Activated naive CD4-positive, alpha-beta T cell treated with anti-CD3 and anti-CD28 coated beads, Interleukin-2, amount 50 U/mL, for 72 hours (primary cell): ENCODE measurements at regions not wholly inside any gene's neighbourhood (a gene's known extent, or its start where the extent isn't known, plus 50 kb on each side); places are given as distances from the start of the nearest gene placed in this dataset.

Experiments
- ATAC-seq, 2 donors: fragments of 150-1000 bp; cut with Tn5 transposase; 2 replicates each; pipeline ENCODE4 v1.10.0; 2021; ENCODE audit warnings: mild to moderate bottlenecking in 2 of 2, moderate library complexity in 2 of 2
- DNase-seq, 2 donors: peaks; one replicate each; pipeline ENCODE4 v3.0.0; 2021 to 2022; ENCODE audit warnings: low spot score in 2 of 2
- H3K27ac Mint-ChIP-seq, 2 donors: one replicate each; pipeline ENCODE4 v1.8.0; 2022; ENCODE audit warnings: mild to moderate bottlenecking in 2 of 2, mixed read lengths in 2 of 2
- H3K36me3 Mint-ChIP-seq, 2 donors: one replicate each; pipeline ENCODE4 v1.8.0; 2022; ENCODE audit warnings: mixed read lengths in 2 of 2
- H3K9me3 Mint-ChIP-seq, 2 donors: one replicate each; pipeline ENCODE4 v1.8.0; 2022; ENCODE audit warnings: mixed read lengths in 2 of 2

GRCh38 chr1:217260676-217261075, 370.2 kb downstream of the GPATCH2 start:
- Mint-ChIP-seq H3K36me3 (no peaks in the 10 kb centered on the region), H3K27ac (no peak overlapping the region), H3K9me3 (peaks cover 4 to 5% of the 10 kb centered on the region in 2 donors)
- DNase-seq (no peak), ATAC-seq (no peak)

GRCh38 chr1:217253985-217254384, 376.9 kb downstream of the GPATCH2 start:
- DNase-seq (no peak), ATAC-seq (no peak)

GRCh38 chr1:217253351-217253750, 377.5 kb downstream of the GPATCH2 start:
- DNase-seq, result no peak
- ATAC-seq, result no peak
- Mint-ChIP-seq H3K36me3 (no peaks in the 10 kb centered on the region), H3K9me3 (peaks cover 0 to 3% of the 10 kb centered on the region in 2 donors), H3K27ac (no peak overlapping the region)

More at GRCh38 chr1:217253985-217254384, 376.9 kb downstream of the GPATCH2 start:
- Mint-ChIP-seq H3K9me3 (peaks cover 0 to 3% of the 10 kb centered on the region in 2 donors), H3K27ac (no peak overlapping the region), H3K36me3 (no peaks in the 10 kb centered on the region)

- H3K36me3 Mint-ChIP-seq, result no peaks in the 10 kb centered on the region
- no peak for ATAC-seq
- H3K9me3 Mint-ChIP-seq, result peaks cover 0 to 3% of the 10 kb centered on the region in 2 donors
- no peak overlapping the region for H3K27ac Mint-ChIP-seq
- no peak for DNase-seq
Measured at GRCh38 chr1:217251121-217251520, 379.8 kb downstream of the GPATCH2 start.

GRCh38 chr1:217249857-217250256, 381.0 kb downstream of the GPATCH2 start:
- no peak for DNase-seq
- no peak for ATAC-seq

GRCh38 chr1:217244971-217245370, 385.9 kb downstream of the GPATCH2 start:
- H3K36me3 Mint-ChIP-seq, result no peaks in the 10 kb centered on the region
- ATAC-seq (no peak), DNase-seq (no peak)

More at GRCh38 chr1:217249857-217250256, 381.0 kb downstream of the GPATCH2 start:
- H3K27ac Mint-ChIP-seq, result no peak overlapping the region
- peaks cover 0 to 3% of the 10 kb centered on the region in 2 donors for H3K9me3 Mint-ChIP-seq
- H3K36me3 Mint-ChIP-seq, result no peaks in the 10 kb centered on the region

GRCh38 chr1:217240656-217241055, 390.2 kb downstream of the GPATCH2 start:
- no peak for ATAC-seq
- no peak overlapping the region for H3K27ac Mint-ChIP-seq
- no peak for DNase-seq
- H3K36me3 Mint-ChIP-seq, result no peaks in the 10 kb centered on the region
- peaks cover 9 to 12% of the 10 kb centered on the region in 2 donors for H3K9me3 Mint-ChIP-seq

More at GRCh38 chr1:217244971-217245370, 385.9 kb downstream of the GPATCH2 start:
- peaks cover 0 to 7% of the 10 kb centered on the region in 2 donors for H3K9me3 Mint-ChIP-seq
- H3K27ac Mint-ChIP-seq, result no peak overlapping the region

- DNase-seq (no peak), ATAC-seq (no peak)
- Mint-ChIP-seq H3K9me3 (peaks cover 9 to 12% of the 10 kb centered on the region in 2 donors), H3K36me3 (no peaks in the 10 kb centered on the region), H3K27ac (no peak overlapping the region)
Measured at GRCh38 chr1:217238945-217239344, 391.9 kb downstream of the GPATCH2 start.

- ATAC-seq, result no peak
- Mint-ChIP-seq H3K36me3 (peaks cover 0 to 4% of the 10 kb centered on the region in 2 donors), H3K9me3 (peaks cover 7 to 17% of the 10 kb centered on the region in 2 donors), H3K27ac (no peak overlapping the region)
- no peak for DNase-seq
Measured at GRCh38 chr1:217230412-217230811, 400.5 kb downstream of the GPATCH2 start.

- ATAC-seq (no peak), DNase-seq (no peak)
- no peak overlapping the region for H3K27ac Mint-ChIP-seq
Measured at GRCh38 chr1:217228689-217229088, 402.2 kb downstream of the GPATCH2 start.

GRCh38 chr1:217224201-217224600, 406.7 kb downstream of the GPATCH2 start:
- ATAC-seq, result no peak
- Mint-ChIP-seq H3K9me3 (peaks cover 11 to 13% of the 10 kb centered on the region in 2 donors), H3K27ac (no peak overlapping the region), H3K36me3 (no peaks in the 10 kb centered on the region)
- no peak for DNase-seq

More at GRCh38 chr1:217228689-217229088, 402.2 kb downstream of the GPATCH2 start:
- Mint-ChIP-seq H3K36me3 (peaks cover 0 to 3% of the 10 kb centered on the region in 2 donors), H3K9me3 (peaks cover 7 to 16% of the 10 kb centered on the region in 2 donors)

- DNase-seq (no peak), ATAC-seq (no peak)
- Mint-ChIP-seq H3K36me3 (no peaks in the 10 kb centered on the region), H3K27ac (no peak overlapping the region), H3K9me3 (peaks cover 0 to 4% of the 10 kb centered on the region in 2 donors)
Measured at GRCh38 chr1:217214551-217214950, 416.3 kb downstream of the GPATCH2 start.

- DNase-seq, result no peak
- ATAC-seq, result no peak
- no peaks in the 10 kb centered on the region for H3K36me3 Mint-ChIP-seq
- peaks cover 6 to 12% of the 10 kb centered on the region in 2 donors for H3K9me3 Mint-ChIP-seq
- H3K27ac Mint-ChIP-seq, result no peak overlapping the region
Measured at GRCh38 chr1:217211486-217211885, 419.4 kb downstream of the GPATCH2 start.

GRCh38 chr1:217205578-217205977, 425.3 kb downstream of the GPATCH2 start:
- peaks cover 16 to 18% of the 10 kb centered on the region in 2 donors for H3K9me3 Mint-ChIP-seq
- no peak for DNase-seq
- H3K36me3 Mint-ChIP-seq, result peaks cover 7 to 11% of the 10 kb centered on the region in 2 donors
- no peak for ATAC-seq
- no peak overlapping the region for H3K27ac Mint-ChIP-seq

GRCh38 chr1:217196616-217197015, 434.3 kb downstream of the GPATCH2 start:
- DNase-seq (no peak), ATAC-seq (no peak)
- Mint-ChIP-seq H3K36me3 (no peaks in the 10 kb centered on the region), H3K9me3 (peaks cover 0 to 3% of the 10 kb centered on the region in 2 donors), H3K27ac (no peak overlapping the region)

GRCh38 chr1:217193151-217193550, 437.7 kb downstream of the GPATCH2 start:
- DNase-seq, result no peak
- Mint-ChIP-seq H3K36me3 (peaks cover 0 to 6% of the 10 kb centered on the region in 2 donors), H3K27ac (no peak overlapping the region), H3K9me3 (peaks cover 12 to 15% of the 10 kb centered on the region in 2 donors)
- ATAC-seq, result no peak

GRCh38 chr1:217191441-217191840, 439.4 kb downstream of the GPATCH2 start:
- ATAC-seq (no peak), DNase-seq (no peak)
- H3K36me3 Mint-ChIP-seq, result peaks cover 4 to 6% of the 10 kb centered on the region in 2 donors
- peaks cover 12 to 20% of the 10 kb centered on the region in 2 donors for H3K9me3 Mint-ChIP-seq
- no peak overlapping the region for H3K27ac Mint-ChIP-seq

GRCh38 chr1:217190359-217190758, 440.5 kb downstream of the GPATCH2 start:
- H3K9me3 Mint-ChIP-seq, result peaks cover 12 to 20% of the 10 kb centered on the region in 2 donors
- ATAC-seq (no peak), DNase-seq (no peak)
- no peak overlapping the region for H3K27ac Mint-ChIP-seq
- peaks cover 4 to 6% of the 10 kb centered on the region in 2 donors for H3K36me3 Mint-ChIP-seq
